Liver (tissue), 8 donors: ENCODE measurements at regions not wholly inside any gene's neighbourhood (a gene's known extent, or its start where the extent isn't known, plus 50 kb on each side); places are given as distances from the start of the nearest gene placed in this dataset.

Experiments used
- DNase-seq: peaks from one replicate; pipeline ENCODE4 v3.0.0-alpha.2; 2017; ENCODE audit warnings: low spot score
- H3K27ac ChIP-seq, 2 donors: one replicate each; pipeline ENCODE4 v1.7.0; 2013; ENCODE audit warnings: inconsistent platforms in 2 of 2, low read length in 2 of 2, control low read depth in 1 of 2, low read depth in 1 of 2, mild to moderate bottlenecking in 1 of 2
- H3K27me3 ChIP-seq, 4 donors: one replicate each; pipeline versions ENCODE4 v1.6.1 to v1.7.0; 2013; ENCODE audit warnings: low read length in 3 of 4, inconsistent platforms in 1 of 4, mild to moderate bottlenecking in 1 of 4, moderate library complexity in 1 of 4; ENCODE audit not compliant: control insufficient read depth in 4 of 4, insufficient read depth in 4 of 4
- H3K36me3 ChIP-seq, 4 donors: one replicate each; pipeline versions ENCODE4 v1.6.1 to v1.7.0; 2013; ENCODE audit warnings: low read length in 3 of 4, mild to moderate bottlenecking in 3 of 4, low read depth in 1 of 4, moderate library complexity in 1 of 4; ENCODE audit not compliant: control insufficient read depth in 4 of 4, insufficient read depth in 3 of 4
- H3K4me1 ChIP-seq, 4 donors: one replicate each; pipeline versions ENCODE4 v1.6.1 to v1.7.0; 2013; ENCODE audit warnings: low read length in 3 of 4, mild to moderate bottlenecking in 3 of 4, moderate library complexity in 1 of 4; ENCODE audit not compliant: control insufficient read depth in 4 of 4, insufficient read depth in 4 of 4
- H3K4me3 ChIP-seq, 3 donors: one replicate each; pipeline versions ENCODE4 v1.6.1 to v1.7.0; 2013; ENCODE audit warnings: low read length in 3 of 3, control low read depth in 1 of 3, low read depth in 1 of 3, mild to moderate bottlenecking in 1 of 3
- H3K9ac ChIP-seq, 2 donors: one replicate each; pipeline ENCODE4 v1.7.0; 2013; ENCODE audit warnings: low read length in 2 of 2, mild to moderate bottlenecking in 2 of 2, moderate library complexity in 2 of 2, control low read depth in 1 of 2, low read depth in 1 of 2
- H3K9me3 ChIP-seq, 4 donors: one replicate each; pipeline versions ENCODE4 v1.6.1 to v1.7.0; 2013; ENCODE audit warnings: low read length in 3 of 4; ENCODE audit not compliant: control insufficient read depth in 4 of 4
- FOXA1 ChIP-seq: IDR thresholded peaks from 2 replicates; pipeline ENCODE4 v1.6.1; 2016; ENCODE audit warnings: antibody characterized with exemption
- FOXA2 ChIP-seq: IDR thresholded peaks from 2 replicates; pipeline ENCODE4 v1.6.1; 2016; ENCODE audit warnings: antibody characterized with exemption
- GABPA ChIP-seq, 2 donors: IDR thresholded peaks in 1 of 2; conservative IDR thresholded peaks in 1 of 2; 2 replicates each; pipeline ENCODE4 v1.6.1; 2016; ENCODE audit warnings: antibody characterized with exemption in 2 of 2, mild to moderate bottlenecking in 1 of 2, moderate library complexity in 1 of 2
- HNF4A ChIP-seq, 2 donors: conservative IDR thresholded peaks; 2 replicates each; pipeline ENCODE4 v1.6.1; 2016; ENCODE audit warnings: antibody characterized with exemption in 2 of 2, mild to moderate bottlenecking in 2 of 2
- HNF4G ChIP-seq: IDR thresholded peaks from 2 replicates; pipeline ENCODE4 v1.6.1; 2016; ENCODE audit warnings: antibody characterized with exemption
- MAX ChIP-seq: IDR thresholded peaks from 2 replicates; pipeline ENCODE4 v1.6.1; 2016; ENCODE audit warnings: antibody characterized with exemption
- NR2F2 ChIP-seq: IDR thresholded peaks from 2 replicates; pipeline ENCODE4 v1.6.1; 2016; ENCODE audit warnings: antibody characterized with exemption
- RAD21 ChIP-seq, 2 donors: IDR thresholded peaks; 2 replicates each; pipeline ENCODE4 v1.6.1; 2016; ENCODE audit warnings: antibody characterized with exemption in 2 of 2, mild to moderate bottlenecking in 2 of 2
- REST ChIP-seq: IDR thresholded peaks from 2 replicates; pipeline ENCODE4 v1.6.1; 2016; ENCODE audit warnings: antibody characterized with exemption, mild to moderate bottlenecking
- RXRA ChIP-seq, 2 donors: IDR thresholded peaks; 2 replicates each; pipeline ENCODE4 v1.6.1; 2017 to 2018; ENCODE audit warnings: antibody characterized with exemption in 2 of 2, mild to moderate bottlenecking in 1 of 2
- SP1 ChIP-seq: IDR thresholded peaks from 2 replicates; pipeline ENCODE4 v1.6.1; 2018; ENCODE audit warnings: antibody characterized with exemption, mild to moderate bottlenecking
- YY1 ChIP-seq: IDR thresholded peaks from 2 replicates; pipeline ENCODE4 v1.6.1; 2016; ENCODE audit warnings: antibody characterized with exemption, mild to moderate bottlenecking
- ZBTB33 ChIP-seq: IDR thresholded peaks from 2 replicates; pipeline ENCODE4 v1.6.1; 2016; ENCODE audit warnings: antibody characterized with exemption
- WGBS: extraction: QIAGEN DNeasy Blood & Tissue Kit; methylation state at CpG from one replicate; pipeline ENCODE4 v1.1.7; 2013; 5-methylcytosine and 5-hydroxymethylcytosine counted together
- TF ChIP-seq, protein P1 (sequence below): fragments of 150-350 bp; IDR thresholded peaks from 2 replicates; pipeline ENCODE4 v1.5.1; 2017; ENCODE audit warnings: improper control_type of control experiment, low read depth, low read length; ENCODE audit not compliant: missing input control
- TF ChIP-seq, protein P2 (sequence below): IDR thresholded peaks from 2 replicates; pipeline ENCODE4 v1.6.1; 2016; ENCODE audit warnings: antibody characterized with exemption
- donor health status: healthy.
- donor health status: healthy.
- donor health status: healthy.
- donor health status: healthy.
- donor health status: healthy.

GRCh38 chr10:81576336-81576735 lies 298.7 kb upstream of the NRG3 start (continued):
- TF ChIP-seq REST (no peak), YY1 (no peak), FOXA1 (no peak), RXRA (IDR thresholded peaks at IDR 0.05) (no peak), NR2F2 (no peak)
- TF ChIP-seq, protein P1, sequence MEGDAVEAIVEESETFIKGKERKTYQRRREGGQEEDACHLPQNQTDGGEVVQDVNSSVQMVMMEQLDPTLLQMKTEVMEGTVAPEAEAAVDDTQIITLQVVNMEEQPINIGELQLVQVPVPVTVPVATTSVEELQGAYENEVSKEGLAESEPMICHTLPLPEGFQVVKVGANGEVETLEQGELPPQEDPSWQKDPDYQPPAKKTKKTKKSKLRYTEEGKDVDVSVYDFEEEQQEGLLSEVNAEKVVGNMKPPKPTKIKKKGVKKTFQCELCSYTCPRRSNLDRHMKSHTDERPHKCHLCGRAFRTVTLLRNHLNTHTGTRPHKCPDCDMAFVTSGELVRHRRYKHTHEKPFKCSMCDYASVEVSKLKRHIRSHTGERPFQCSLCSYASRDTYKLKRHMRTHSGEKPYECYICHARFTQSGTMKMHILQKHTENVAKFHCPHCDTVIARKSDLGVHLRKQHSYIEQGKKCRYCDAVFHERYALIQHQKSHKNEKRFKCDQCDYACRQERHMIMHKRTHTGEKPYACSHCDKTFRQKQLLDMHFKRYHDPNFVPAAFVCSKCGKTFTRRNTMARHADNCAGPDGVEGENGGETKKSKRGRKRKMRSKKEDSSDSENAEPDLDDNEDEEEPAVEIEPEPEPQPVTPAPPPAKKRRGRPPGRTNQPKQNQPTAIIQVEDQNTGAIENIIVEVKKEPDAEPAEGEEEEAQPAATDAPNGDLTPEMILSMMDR = no peak

DNA sequence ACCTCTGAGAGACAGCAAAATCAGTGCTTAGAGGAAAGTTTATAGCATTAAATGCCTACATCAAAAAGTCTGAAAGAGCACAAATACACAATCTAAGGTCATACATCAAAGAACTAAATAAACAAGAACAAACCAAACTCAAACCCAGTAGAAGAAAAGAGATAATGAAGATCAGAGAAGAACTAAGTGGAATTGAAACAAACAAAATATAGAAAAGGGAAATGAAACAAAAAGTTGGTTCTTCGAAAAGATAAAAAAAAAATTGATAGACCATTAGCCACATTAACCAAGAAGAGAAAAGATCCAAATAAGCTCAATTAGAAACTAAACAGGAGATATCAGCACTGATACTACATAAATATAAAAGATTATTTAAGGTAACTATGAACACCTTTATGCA lies 280.0 kb upstream of the NRG3 start:
- no peak for DNase-seq
- H3K4me1 ChIP-seq = no peaks in the 10 kb centered on the region
- no peak overlapping the region for H3K27ac ChIP-seq
- no peaks in the 10 kb centered on the region for H3K36me3 ChIP-seq
- H3K4me3 ChIP-seq = no peak overlapping the region
- peaks cover 0 to 6% (median 3%) of the 10 kb centered on the region in 4 donors for H3K9me3 ChIP-seq
- 78% methylated on average over 1 of the region's 1 CpG for WGBS
- no peak overlapping the region for H3K9ac ChIP-seq
- TF ChIP-seq GABPA (IDR thresholded peaks at IDR 0.05 in 1 of 2, conservative IDR thresholded peaks at IDR 0.05 in 1 of 2) (no peak), RXRA (IDR thresholded peaks at IDR 0.05) (no peak), HNF4G (no peak), MAX (no peak), FOXA2 (no peak), RAD21 (IDR thresholded peaks at IDR 0.05) (no peak), SP1 (no peak), HNF4A (conservative IDR thresholded peaks at IDR 0.05) (no peak), FOXA1 (no peak), ZBTB33 (no peak)
- TF ChIP-seq, protein P2, sequence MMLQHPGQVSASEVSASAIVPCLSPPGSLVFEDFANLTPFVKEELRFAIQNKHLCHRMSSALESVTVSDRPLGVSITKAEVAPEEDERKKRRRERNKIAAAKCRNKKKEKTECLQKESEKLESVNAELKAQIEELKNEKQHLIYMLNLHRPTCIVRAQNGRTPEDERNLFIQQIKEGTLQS = no peak
- H3K27me3 ChIP-seq = no peaks in the 10 kb centered on the region
